Endodermal cell (in vitro differentiated cells): ENCODE measurements at regions not wholly inside any gene's neighbourhood (a gene's known extent, or its start where the extent isn't known, plus 50 kb on each side); places are given as distances from the start of the nearest gene placed in this dataset.
"Not testable (repeated sequence)": the region's sequence is repeated elsewhere in the genome, so short reads cannot be mapped to it uniquely, and the experiment has no call there.

Source experiments
- DNase-seq: peaks from one replicate; pipeline ENCODE4 v3.0.0-alpha.2; 2017
- H3K27ac ChIP-seq: 2 replicates; pipeline ENCODE4 v1.5.1; 2013; ENCODE audit warnings: mild to moderate bottlenecking, low read depth, low read length, moderate library complexity
- H3K27me3 ChIP-seq: 2 replicates; pipeline ENCODE4 v1.6.1; 2013; ENCODE audit warnings: mild to moderate bottlenecking, low read length, moderate library complexity; ENCODE audit not compliant: insufficient read depth, control insufficient read depth, poor library complexity, severe bottlenecking
- H3K36me3 ChIP-seq: 2 replicates; pipeline ENCODE4 v1.7.0; 2013; ENCODE audit warnings: mild to moderate bottlenecking, low read length, moderate library complexity; ENCODE audit not compliant: control insufficient read depth, insufficient read depth
- H3K4me1 ChIP-seq: one replicate; pipeline ENCODE4 v1.7.0; 2013; ENCODE audit warnings: low read length; ENCODE audit not compliant: control insufficient read depth, insufficient read depth
- H3K4me3 ChIP-seq: 2 replicates; pipeline ENCODE4 v1.5.1; 2013; ENCODE audit warnings: mild to moderate bottlenecking, low read length, moderate library complexity
- H3K9ac ChIP-seq: 2 replicates; pipeline ENCODE4 v1.6.1; 2013; ENCODE audit warnings: mild to moderate bottlenecking, low read length, moderate library complexity; ENCODE audit not compliant: poor library complexity, severe bottlenecking; ENCODE audit errors: extremely low read depth
- H3K9me3 ChIP-seq: 2 replicates; pipeline ENCODE4 v1.6.1; 2013; ENCODE audit warnings: mild to moderate bottlenecking, low read length, moderate library complexity; ENCODE audit not compliant: control insufficient read depth
- H3K27ac Mint-ChIP-seq: 2 replicates; pipeline ENCODE4 v1.8.0; 2020; ENCODE audit warnings: mixed read lengths
- H3K27me3 Mint-ChIP-seq: 2 replicates; pipeline ENCODE4 v1.8.0; 2021; ENCODE audit warnings: mild to moderate bottlenecking, mixed read lengths; ENCODE audit not compliant: insufficient read depth
- H3K36me3 Mint-ChIP-seq: 2 replicates; pipeline ENCODE4 v1.8.0; 2020; ENCODE audit warnings: low read depth, mixed read lengths
- H3K4me1 Mint-ChIP-seq: 2 replicates; pipeline ENCODE4 v1.8.0; 2020; ENCODE audit warnings: mixed read lengths
- H3K4me3 Mint-ChIP-seq: 2 replicates; pipeline ENCODE4 v1.8.0; 2020; ENCODE audit warnings: mild to moderate bottlenecking, moderate library complexity, mixed read lengths
- H3K9me3 Mint-ChIP-seq: 2 replicates; pipeline ENCODE4 v1.8.0; 2020; ENCODE audit warnings: mild to moderate bottlenecking, mixed read lengths
- WGBS, 2 experiments: methylation state at CpG; one replicate each; pipeline versions ENCODE4 v1.1.5 to v1.1.7; 2013; ENCODE audit warnings: missing lambda C conversion rate in 2 of 2, mixed read lengths in 1 of 2; ENCODE audit not compliant: insufficient coverage in 1 of 2, insufficient read length in 1 of 2; 5-methylcytosine and 5-hydroxymethylcytosine counted together
- TF ChIP-seq, protein P1 (sequence below): fragments of 200-600 bp; sonication (generic); conservative IDR thresholded peaks from 2 replicates; pipeline ENCODE4 v1.5.0; 2021; ENCODE audit warnings: antibody characterized with exemption, mild to moderate bottlenecking

DNA sequence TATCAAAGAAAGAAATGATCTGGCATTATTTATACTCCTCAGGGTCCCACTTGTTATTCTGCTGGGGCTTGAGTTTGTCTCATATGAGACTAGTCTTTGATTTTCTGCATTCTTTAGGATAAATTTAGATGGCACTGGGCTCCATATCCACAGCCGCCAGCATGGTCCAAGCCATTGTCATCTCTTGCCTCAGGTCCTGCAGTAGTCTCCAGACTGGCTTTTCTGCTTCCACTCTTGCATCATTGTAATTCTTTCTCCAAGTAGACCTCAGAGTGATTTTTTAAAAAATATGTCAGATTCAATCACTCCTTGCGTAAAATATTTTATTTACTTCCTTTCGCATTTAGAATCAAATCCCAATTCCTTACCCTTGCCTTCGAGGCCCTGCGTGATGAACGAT, 50.4 kb upstream of the ST3GAL6 start:
- Histone ChIP-seq H3K27me3 (peaks cover 9% of the 10 kb centered on the region), H3K4me3 (no peak overlapping the region), H3K9ac (no peak overlapping the region), H3K4me1 (no peaks in the 10 kb centered on the region), H3K27ac (no peak overlapping the region), H3K9me3 (no peaks in the 10 kb centered on the region), H3K36me3 (no peaks in the 10 kb centered on the region)
- no peak for DNase-seq
- peaks cover 11% of the 10 kb centered on the region for H3K4me1 Mint-ChIP-seq
- 93 to 95% methylated on average over 5 to 6 of the region's 6 CpGs for WGBS, 2 experiments
- H3K4me3 Mint-ChIP-seq: no peak overlapping the region
- H3K27ac Mint-ChIP-seq: no peak overlapping the region
- TF ChIP-seq, protein P1, sequence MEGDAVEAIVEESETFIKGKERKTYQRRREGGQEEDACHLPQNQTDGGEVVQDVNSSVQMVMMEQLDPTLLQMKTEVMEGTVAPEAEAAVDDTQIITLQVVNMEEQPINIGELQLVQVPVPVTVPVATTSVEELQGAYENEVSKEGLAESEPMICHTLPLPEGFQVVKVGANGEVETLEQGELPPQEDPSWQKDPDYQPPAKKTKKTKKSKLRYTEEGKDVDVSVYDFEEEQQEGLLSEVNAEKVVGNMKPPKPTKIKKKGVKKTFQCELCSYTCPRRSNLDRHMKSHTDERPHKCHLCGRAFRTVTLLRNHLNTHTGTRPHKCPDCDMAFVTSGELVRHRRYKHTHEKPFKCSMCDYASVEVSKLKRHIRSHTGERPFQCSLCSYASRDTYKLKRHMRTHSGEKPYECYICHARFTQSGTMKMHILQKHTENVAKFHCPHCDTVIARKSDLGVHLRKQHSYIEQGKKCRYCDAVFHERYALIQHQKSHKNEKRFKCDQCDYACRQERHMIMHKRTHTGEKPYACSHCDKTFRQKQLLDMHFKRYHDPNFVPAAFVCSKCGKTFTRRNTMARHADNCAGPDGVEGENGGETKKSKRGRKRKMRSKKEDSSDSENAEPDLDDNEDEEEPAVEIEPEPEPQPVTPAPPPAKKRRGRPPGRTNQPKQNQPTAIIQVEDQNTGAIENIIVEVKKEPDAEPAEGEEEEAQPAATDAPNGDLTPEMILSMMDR: no peak
- peaks cover 29% of the 10 kb centered on the region for H3K27me3 Mint-ChIP-seq
- no peaks in the 10 kb centered on the region for H3K36me3 Mint-ChIP-seq
- peaks cover 6% of the 10 kb centered on the region for H3K9me3 Mint-ChIP-seq

DNA sequence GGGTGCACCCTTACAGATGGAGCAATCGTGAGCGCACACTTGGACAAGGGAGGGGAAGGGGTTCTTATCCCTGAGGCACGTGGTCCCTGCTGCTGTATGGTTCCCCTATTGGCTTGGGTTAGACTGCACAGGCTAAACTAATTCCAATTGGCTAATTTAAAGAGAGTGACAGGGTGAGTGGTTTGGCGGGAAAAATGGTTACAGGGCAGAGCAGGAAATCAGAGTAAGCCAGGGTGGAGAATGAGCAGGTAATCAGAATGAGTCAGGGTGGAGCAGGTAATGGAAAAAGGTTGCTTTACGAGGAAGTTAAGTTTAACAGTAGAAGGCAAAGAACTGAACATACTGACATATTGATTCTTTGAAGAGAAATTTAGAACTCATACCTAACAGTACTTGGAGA, 49.8 kb upstream of the ST3GAL6 start:
- not testable (repeated sequence) for H3K27me3 ChIP-seq, H3K4me3 ChIP-seq, H3K9me3 ChIP-seq, H3K36me3 ChIP-seq, DNase-seq, H3K9me3 Mint-ChIP-seq, H3K27ac Mint-ChIP-seq, H3K4me1 ChIP-seq, H3K27ac ChIP-seq, H3K9ac ChIP-seq, H3K4me3 Mint-ChIP-seq, H3K36me3 Mint-ChIP-seq
- Mint-ChIP-seq H3K4me1 (peaks cover 11% of the 10 kb centered on the region), H3K27me3 (peaks cover 29% of the 10 kb centered on the region)
- WGBS, 2 experiments: 89 to 91% methylated on average over 4 to 5 of the region's 5 CpGs
